HG02642 (cell line): ENCODE measurements at regions not wholly inside any gene's neighbourhood (a gene's known extent, or its start where the extent isn't known, plus 50 kb on each side); places are given as distances from the start of the nearest gene placed in this dataset.

Source experiments
- ATAC-seq: cut with Tn5 transposase; IDR thresholded peaks from one replicate; pipeline ENCODE4 v1.9.1; 2021; ENCODE audit warnings: mild to moderate bottlenecking; ENCODE audit not compliant: unreplicated experiment, poor library complexity

GRCh38 chr2:16861530-16861929 is 195.9 kb upstream of the CYRIA start:
- no peak for ATAC-seq

DNA sequence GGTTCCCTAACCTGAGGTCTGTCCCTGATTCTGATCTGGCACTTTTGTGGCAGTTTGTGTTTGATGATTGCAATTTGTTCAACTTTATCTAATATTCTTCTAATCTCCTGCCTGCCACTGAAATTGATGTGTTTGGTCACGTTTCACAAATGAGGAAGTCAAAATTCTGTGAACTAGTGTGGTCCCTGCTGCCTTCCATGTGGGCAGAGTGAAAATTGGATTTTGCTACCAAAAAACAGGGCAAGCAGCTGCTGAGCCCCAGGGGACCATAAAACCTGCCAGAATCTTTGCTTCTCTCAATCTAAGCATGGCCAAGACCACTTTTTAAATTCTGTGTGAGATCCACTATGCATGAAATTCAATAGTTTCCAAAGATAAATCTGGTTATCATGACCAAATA is 195.5 kb upstream of the CYRIA start:
- no peak for ATAC-seq

- ATAC-seq = no peak
Measured at GRCh38 chr2:16860627-16861026, 195.0 kb upstream of the CYRIA start.

DNA sequence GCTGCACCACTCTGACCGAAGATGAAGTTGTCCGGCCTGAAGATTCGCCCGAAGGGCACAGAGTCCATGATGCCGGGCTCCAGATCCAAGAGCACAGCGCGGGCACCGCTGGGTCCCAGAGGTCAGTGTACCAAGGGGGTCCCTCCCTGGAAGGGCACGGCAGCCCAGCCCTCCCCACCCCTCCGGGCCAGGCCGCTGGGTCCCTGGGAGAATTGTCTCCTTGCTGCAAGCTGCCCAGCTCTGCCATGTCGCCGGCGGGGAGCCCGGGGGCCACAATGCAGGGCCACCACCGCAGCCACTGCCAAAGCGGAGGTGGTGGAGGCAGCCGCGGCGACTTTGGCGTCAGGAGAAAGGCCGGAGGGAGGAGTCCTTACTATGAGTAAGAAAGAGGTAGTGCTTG is 189.5 kb upstream of the CYRIA start:
- no peak for ATAC-seq

- ATAC-seq = no peak
Measured at GRCh38 chr2:16853088-16853487, 187.5 kb upstream of the CYRIA start.

DNA sequence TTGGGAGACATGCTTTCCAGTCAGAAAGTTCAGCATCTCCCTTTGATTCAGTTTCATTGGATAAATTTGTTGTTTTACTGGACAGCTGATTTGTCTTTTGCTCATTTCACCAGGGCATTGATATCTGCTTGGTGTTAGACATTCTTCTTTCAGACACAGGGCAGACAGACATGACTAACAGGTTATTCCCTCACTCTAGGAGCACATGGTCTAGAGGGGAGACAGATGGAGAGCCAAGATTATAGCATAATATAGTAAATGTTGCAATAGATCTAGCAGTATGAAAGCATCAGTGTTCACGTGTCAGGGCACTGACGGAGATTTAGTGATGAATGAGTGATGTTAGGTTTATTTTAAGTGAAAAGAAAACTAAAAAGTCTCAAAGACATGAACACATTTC is 187.0 kb upstream of the CYRIA start:
- ATAC-seq = no peak

DNA sequence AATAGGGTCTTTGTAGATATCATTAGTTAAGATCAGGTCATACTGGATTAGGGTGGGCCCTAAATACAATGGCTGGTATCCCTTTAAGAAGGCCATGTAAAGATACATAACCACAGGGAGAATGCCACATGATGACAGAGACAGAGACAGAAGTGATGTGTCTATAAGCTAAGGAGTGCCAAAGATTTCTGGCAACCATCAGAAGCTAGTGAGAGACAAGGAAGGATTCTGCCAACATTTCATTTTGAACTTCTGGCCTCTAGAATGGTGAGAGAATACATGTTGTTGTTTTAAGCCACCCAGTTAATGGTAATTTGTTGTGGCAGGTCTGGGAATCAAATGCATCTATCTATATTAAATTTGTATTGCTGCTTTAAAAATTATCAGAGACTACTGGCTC is 185.5 kb upstream of the CYRIA start:
- ATAC-seq = no peak

- no peak for ATAC-seq
Measured at GRCh38 chr2:16840496-16841172, 175.0 kb upstream of the CYRIA start.

GRCh38 chr2:16832910-16833309 is 167.3 kb upstream of the CYRIA start:
- ATAC-seq = no peak

DNA sequence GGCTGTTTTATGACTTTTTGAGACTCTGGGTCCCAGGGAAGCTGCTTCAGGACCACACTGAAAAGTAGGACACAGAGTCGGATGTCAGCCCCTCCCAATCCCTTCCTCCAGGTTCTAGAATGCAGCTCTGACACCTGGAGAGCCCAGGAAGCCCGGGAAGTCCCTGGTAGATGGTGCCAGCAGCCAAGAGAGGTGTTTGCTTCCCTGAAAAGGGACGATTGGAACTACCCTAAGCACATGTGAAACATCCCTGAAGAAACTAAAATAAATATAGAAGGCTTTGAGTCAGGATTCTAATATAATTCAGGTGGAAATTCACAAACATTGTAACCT is 163.2 kb upstream of the CYRIA start:
- ATAC-seq = no peak

DNA sequence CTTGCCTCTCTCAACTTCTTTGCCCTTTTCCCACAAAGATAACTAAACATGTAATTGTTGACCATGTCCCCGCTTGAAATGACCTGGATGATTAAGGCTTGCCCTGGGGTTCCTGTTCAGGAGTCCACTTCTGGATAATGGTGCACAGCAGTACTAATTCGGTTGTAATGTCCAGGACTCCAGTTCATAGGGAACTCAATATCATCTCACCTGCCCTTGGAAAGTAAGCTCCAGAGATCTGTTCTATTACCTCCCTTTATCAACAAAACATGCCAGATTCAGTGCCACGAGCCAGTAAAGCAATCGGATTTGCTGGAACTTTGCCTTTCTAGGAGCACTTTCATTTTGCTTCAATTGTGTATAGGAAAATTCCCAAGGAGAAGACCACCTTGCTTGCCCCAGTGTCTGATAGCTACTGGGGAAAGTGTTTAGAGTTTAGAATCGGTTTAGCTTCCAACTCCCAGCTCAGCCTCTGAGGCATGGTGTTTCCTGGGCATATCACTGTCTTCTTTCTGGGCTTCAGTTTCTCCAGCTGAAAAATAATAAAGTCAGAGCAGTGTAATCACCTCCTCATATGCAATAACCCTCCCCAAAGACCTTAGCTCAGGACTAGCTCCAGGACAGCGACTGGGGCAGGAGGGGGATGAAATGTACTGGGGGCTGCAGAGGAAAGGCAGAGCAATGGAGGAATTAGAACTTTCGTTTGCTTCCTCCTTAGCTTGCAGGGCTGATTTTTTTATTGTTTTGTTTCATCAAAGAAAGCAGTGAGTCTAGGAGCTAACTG is 162.6 kb upstream of the CYRIA start:
- ATAC-seq = no peak

- ATAC-seq = no peak
Measured at GRCh38 chr2:16824472-16824871, 158.8 kb upstream of the CYRIA start.

DNA sequence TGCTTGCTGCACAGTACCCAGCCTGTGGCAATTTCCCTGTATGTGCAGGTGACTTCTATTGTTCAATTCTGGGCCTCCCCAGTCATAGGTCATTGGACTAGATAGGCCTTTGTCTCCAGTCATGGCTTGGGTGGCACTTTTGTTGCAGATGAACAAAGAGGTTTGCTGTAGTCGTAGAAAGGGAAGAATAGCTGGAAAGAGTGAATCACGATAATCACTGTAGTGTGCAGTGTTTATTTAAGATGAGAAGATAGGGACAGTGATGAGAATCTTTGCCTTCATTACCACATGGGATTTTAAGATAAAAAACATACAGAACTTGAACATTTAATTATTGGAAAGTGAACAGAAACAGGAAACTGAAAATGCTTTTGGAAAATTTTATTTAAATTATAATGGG is 156.1 kb upstream of the CYRIA start:
- no peak for ATAC-seq

- no peak for ATAC-seq
Measured at GRCh38 chr2:16818203-16818556, 152.5 kb upstream of the CYRIA start.

- no peak for ATAC-seq
Measured at GRCh38 chr2:16817305-16818202, 151.9 kb upstream of the CYRIA start.

DNA sequence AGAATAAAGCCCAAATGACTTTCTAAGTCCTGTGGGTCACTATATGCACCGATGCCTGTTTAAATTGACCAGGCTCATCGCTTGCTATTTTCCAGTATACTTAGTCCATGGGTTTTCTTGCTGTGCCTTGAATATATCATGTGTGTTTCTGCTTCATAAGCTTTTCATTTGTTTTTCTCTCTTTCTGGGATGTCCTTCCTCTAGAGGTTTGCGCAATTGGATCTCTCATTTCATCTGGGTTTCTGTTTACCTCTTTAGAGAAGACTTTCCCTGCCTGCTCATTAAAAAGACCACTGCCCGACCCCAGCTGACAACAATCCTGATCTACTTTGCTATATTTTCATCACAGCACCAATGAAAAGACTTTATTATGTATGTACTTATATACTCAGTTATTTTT is 150.9 kb upstream of the CYRIA start:
- ATAC-seq = no peak

GRCh38 chr2:16816016-16816415 is 150.4 kb upstream of the CYRIA start:
- no peak for ATAC-seq

GRCh38 chr2:16813593-16813992 is 148.0 kb upstream of the CYRIA start:
- no peak for ATAC-seq

- ATAC-seq = no peak
Measured at GRCh38 chr2:16798472-16798871, 132.8 kb upstream of the CYRIA start.

DNA sequence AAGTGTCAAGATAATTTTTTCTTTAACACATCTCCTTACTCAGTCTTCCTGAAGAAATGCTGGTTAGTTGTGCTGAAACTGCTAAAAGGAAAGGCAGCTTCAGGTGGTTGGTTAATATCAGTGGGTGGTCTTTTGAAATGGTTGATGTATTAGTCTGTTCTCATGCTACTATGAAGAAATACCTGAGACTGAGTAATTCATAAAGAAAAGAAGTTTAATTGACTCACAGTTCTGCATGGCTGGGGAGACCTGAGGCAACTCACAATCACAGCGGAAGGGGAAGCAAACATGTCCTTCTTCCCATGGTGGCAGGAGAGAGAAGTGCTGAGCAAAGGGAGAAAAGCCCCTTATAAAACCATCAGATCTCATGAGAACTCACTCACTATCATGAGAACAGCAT is 125.9 kb upstream of the CYRIA start:
- no peak for ATAC-seq

DNA sequence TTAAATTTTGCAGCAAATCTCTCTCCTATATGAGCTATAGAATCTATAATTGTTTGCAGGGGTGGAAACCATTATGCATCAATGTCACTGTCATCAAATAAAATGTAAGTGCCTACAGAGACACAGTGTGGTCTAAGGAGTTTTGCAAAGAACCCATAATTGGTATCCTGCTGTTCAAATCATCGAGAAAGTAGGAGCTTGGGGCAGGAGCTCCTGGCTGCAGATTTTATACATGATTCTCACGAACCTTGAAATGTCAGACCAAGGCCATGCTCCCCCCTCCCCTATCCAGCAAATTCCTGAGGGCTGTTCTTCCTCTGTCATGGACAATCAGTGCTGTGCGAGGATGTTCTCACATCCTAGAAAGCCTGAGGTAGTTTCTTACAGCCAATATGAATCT is 119.5 kb upstream of the CYRIA start:
- no peak for ATAC-seq
